Adrenal gland (tissue), 5 donors: ENCODE measurements at regions not wholly inside any gene's neighbourhood (a gene's known extent, or its start where the extent isn't known, plus 50 kb on each side); places are given as distances from the start of the nearest gene placed in this dataset.

Experiments used
- CTCF ChIP-seq, 6 experiments: fragments of 450-650 bp in 4 of 6; fragments of 200-600 bp in 2 of 6; sonication (generic) in 1 of 6; IDR thresholded peaks; 1 replicate in 5 of 6; 2 replicates in 1 of 6; pipeline versions ENCODE4 v1.5.1 to v1.8.0; 2016 to 2021; ENCODE audit warnings: antibody characterized with exemption in 6 of 6, mild to moderate bottlenecking in 2 of 6, moderate library complexity in 1 of 6
- POLR2A ChIP-seq, 2 donors: fragments of 450-650 bp; IDR thresholded peaks; one replicate each; pipeline ENCODE4 v1.6.1; 2017; ENCODE audit warnings: antibody characterized with exemption in 2 of 2, mild to moderate bottlenecking in 2 of 2, moderate library complexity in 1 of 2
- donor health status: DM: no; HTN: no; CAD: no.

GRCh38 chr3:194987571-194988494 is 283.1 kb downstream of the XXYLT1 start:
- no peak for TF ChIP-seq POLR2A (IDR thresholded peaks at IDR 0.05)
- TF ChIP-seq CTCF (IDR thresholded peaks at IDR 0.05) = no peak
